MCF 10A (cell line): ENCODE measurements at regions not wholly inside any gene's neighbourhood (a gene's known extent, or its start where the extent isn't known, plus 50 kb on each side); places are given as distances from the start of the nearest gene placed in this dataset.

Experiments
- BruUV-seq: library from RNA; stranded (reverse); fragments of 400-500 nt; replicated peaks from 2 replicates; lab custom pipeline; 2021; lab: Mats Ljungman, UMichigan
- CTCF ChIA-PET: fragments of 300-600 bp; sonication (Branson Sonifier 250); formaldehyde crosslinking; extraction: SDS; loops from one replicate; lab custom pipeline; 2021; ENCODE audit warnings: antibody characterized with exemption, inconsistent platforms; lab: Yijun Ruan, JAX
- POLR2A ChIA-PET: fragments of 300-600, 350-650 bp; sonication (Branson Sonifier 250); formaldehyde crosslinking; extraction: SDS; loops from one replicate; lab custom pipeline; 2020; ENCODE audit warnings: antibody characterized with exemption, inconsistent platforms; lab: Yijun Ruan, JAX
- DNase-seq: peaks from one replicate; pipeline ENCODE4 v3.0.0-alpha.2; 2018; ENCODE audit not compliant: unreplicated experiment
- H3K27ac Mint-ChIP-seq: one replicate; pipeline ENCODE4 v1.8.0; 2022; ENCODE audit warnings: mild to moderate bottlenecking, low read depth, mixed read lengths; ENCODE audit not compliant: unreplicated experiment
- H3K27me3 Mint-ChIP-seq: one replicate; pipeline ENCODE4 v1.8.0; 2022; ENCODE audit warnings: mixed read lengths; ENCODE audit not compliant: insufficient read depth, unreplicated experiment
- H3K36me3 Mint-ChIP-seq: one replicate; pipeline ENCODE4 v1.8.0; 2022; ENCODE audit warnings: mild to moderate bottlenecking, moderate library complexity, mixed read lengths; ENCODE audit not compliant: insufficient read depth, unreplicated experiment
- H3K4me1 Mint-ChIP-seq: one replicate; pipeline ENCODE4 v1.8.0; 2022; ENCODE audit warnings: mixed read lengths; ENCODE audit not compliant: insufficient read depth, unreplicated experiment
- H3K4me3 Mint-ChIP-seq: one replicate; pipeline ENCODE4 v1.8.0; 2022; ENCODE audit warnings: mild to moderate bottlenecking, moderate library complexity, mixed read lengths; ENCODE audit not compliant: unreplicated experiment
- H3K9me3 Mint-ChIP-seq: one replicate; pipeline ENCODE4 v1.8.0; 2022; ENCODE audit warnings: mixed read lengths; ENCODE audit not compliant: unreplicated experiment
- CTCF ChIP-seq: fragments of 200-600 bp; IDR thresholded peaks from one replicate; pipeline ENCODE4 v1.8.0; 2022; ENCODE audit warnings: antibody characterized with exemption, mild to moderate bottlenecking; ENCODE audit not compliant: unreplicated experiment
- intact Hi-C: fragments of 100-400 bp; cut with micrococcal nuclease; formaldehyde crosslinking; loops from 2 replicates; pipeline ENCODE4 v1.14.1; 2022

- ChIA-PET POLR2A (no interaction called here), CTCF (no interaction called here)
- BruUV-seq, result no TSS peak
- no peaks in the 10 kb centered on the region for H3K9me3 Mint-ChIP-seq
- peaks cover 39% of the 10 kb centered on the region for H3K27me3 Mint-ChIP-seq
- intact Hi-C loops, result loop anchor here (10.0 kb wide), 1 partner anchor 101 kb away; no protein-coding TSS in a partner anchor
- H3K4me3 Mint-ChIP-seq, result no peak overlapping the region
- TF ChIP-seq CTCF, result no peak
- H3K4me1 Mint-ChIP-seq, result no peaks in the 10 kb centered on the region
- no peak overlapping the region for H3K27ac Mint-ChIP-seq
- H3K36me3 Mint-ChIP-seq, result peaks cover 7% of the 10 kb centered on the region
- no peak for DNase-seq
These were observed 184.4 kb downstream of the ERMARD start for GRCh38 chr6:169935861-169936260.

- CTCF ChIA-PET, result no interaction called here
- Mint-ChIP-seq H3K4me1 (no peaks in the 10 kb centered on the region), H3K36me3 (peaks cover 6% of the 10 kb centered on the region), H3K27me3 (peaks cover 35% of the 10 kb centered on the region), H3K4me3 (no peak overlapping the region), H3K27ac (no peak overlapping the region), H3K9me3 (no peaks in the 10 kb centered on the region)
- no TSS peak for BruUV-seq
- TF ChIP-seq CTCF, result no peak
- POLR2A ChIA-PET, result no interaction called here
- intact Hi-C loops, result loop anchor here (10.0 kb wide), 1 partner anchor 101 kb away; no protein-coding TSS in a partner anchor
- peak; percentile 6 for DNase-seq
These were observed 183.9 kb downstream of the ERMARD start for GRCh38 chr6:169935348-169935718.

DNA sequence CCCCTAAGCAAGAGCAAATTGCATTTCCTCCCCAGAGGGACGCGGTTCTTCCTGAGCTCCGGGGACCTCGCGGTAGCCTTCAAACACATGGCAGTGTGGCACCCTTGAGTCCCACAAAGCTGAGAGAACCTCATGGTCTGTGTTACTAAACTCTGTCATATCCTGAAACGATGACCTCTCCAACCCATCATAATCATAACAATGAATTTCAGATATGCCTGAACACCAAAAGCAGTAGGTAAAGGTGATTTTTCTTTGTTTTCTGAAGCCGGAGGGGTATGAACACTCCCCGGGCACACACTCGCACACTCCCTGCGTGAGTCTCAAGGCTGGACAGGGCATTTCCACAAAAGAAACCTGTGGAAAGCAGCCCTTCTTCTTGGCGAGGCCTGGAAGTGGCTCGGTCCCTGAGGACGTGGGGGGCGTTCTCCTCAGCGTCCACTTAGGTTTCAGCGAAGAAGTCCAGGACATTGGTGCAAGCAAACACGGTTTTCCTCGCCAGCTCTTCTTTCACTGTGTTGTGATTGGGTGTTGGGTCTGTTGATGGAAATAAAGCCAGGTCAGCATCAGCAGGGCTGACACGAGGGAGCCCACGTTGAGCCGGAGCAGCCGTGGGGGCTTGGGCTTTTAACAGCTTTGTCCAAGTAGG, 183.4 kb downstream of the ERMARD start:
- ChIA-PET POLR2A (interaction anchor here (0.6 kb wide), 1 partner anchor 1063 kb away, joined by 3 read pairs; no protein-coding TSS in a partner anchor), CTCF (no interaction called here)
- H3K9me3 Mint-ChIP-seq, result peaks cover under 1% of the 10 kb centered on the region
- no peak overlapping the region for H3K27ac Mint-ChIP-seq
- TF ChIP-seq CTCF, result no peak
- BruUV-seq, result no TSS peak
- no peak for DNase-seq
- no peaks in the 10 kb centered on the region for H3K4me1 Mint-ChIP-seq
- H3K27me3 Mint-ChIP-seq, result peaks cover 35% of the 10 kb centered on the region
- H3K4me3 Mint-ChIP-seq, result no peak overlapping the region
- intact Hi-C loops, result loop anchor here (10.0 kb wide), 1 partner anchor 100 kb away; no protein-coding TSS in a partner anchor
- peaks cover 1% of the 10 kb centered on the region for H3K36me3 Mint-ChIP-seq

GRCh38 chr6:169933839-169934698, 182.6 kb downstream of the ERMARD start:
- CTCF ChIA-PET, result no interaction called here

More at GRCh38 chr6:169933839-169934698, 182.6 kb downstream of the ERMARD start:
- H3K9me3 Mint-ChIP-seq, result peaks cover 8% of the 10 kb centered on the region
- peaks cover 35% of the 10 kb centered on the region for H3K27me3 Mint-ChIP-seq
- H3K36me3 Mint-ChIP-seq, result no peaks in the 10 kb centered on the region
- POLR2A ChIA-PET, result interaction anchor here (0.6 kb wide), 1 partner anchor 1062 kb away, joined by 3 read pairs; no protein-coding TSS in a partner anchor
- no peak for TF ChIP-seq CTCF
- peak; percentile 57 for DNase-seq
- intact Hi-C loops, result loop anchor here (10.0 kb wide), 1 partner anchor 99 kb away; no protein-coding TSS in a partner anchor
- no peaks in the 10 kb centered on the region for H3K4me1 Mint-ChIP-seq
- BruUV-seq, result no TSS peak
- H3K27ac Mint-ChIP-seq, result no peak overlapping the region
- H3K4me3 Mint-ChIP-seq, result no peak overlapping the region
